Sciatic nerve (tissue), 2 donors: ENCODE measurements at regions not wholly inside any gene's neighbourhood (a gene's known extent, or its start where the extent isn't known, plus 50 kb on each side); places are given as distances from the start of the nearest gene placed in this dataset.
"Not testable (repeated sequence)": the region's sequence is repeated elsewhere in the genome, so short reads cannot be mapped to it uniquely, and the experiment has no call there.

Source experiments
- ATAC-seq: fragments of 200-7000 bp; cut with Tn5 transposase; one replicate; pipeline ENCODE4 v1.9.1; 2020; ENCODE audit warnings: mild to moderate bottlenecking, moderate library complexity
- DNase-seq: peaks from one replicate; pipeline ENCODE4 v3.0.0-alpha.2; 2020; ENCODE audit warnings: low spot score
- intact Hi-C: fragments of 100-400 bp; cut with DNase I; formaldehyde crosslinking; loops from one replicate; pipeline ENCODE4 v1.14.2; 2022
- donor health status: DM: no; HTN: no; CAD: no.
- donor health status: DM: no; HTN: no; CAD: no.

GRCh38 chr18:25470756-25471524 lies 119.0 kb upstream of the ZNF521 start:
- intact Hi-C loops, DNase-seq: not testable (repeated sequence)

GRCh38 chr18:25470062-25470461 lies 118.1 kb upstream of the ZNF521 start:
- no peak for DNase-seq
- intact Hi-C loops = no loop called here
- no peak for ATAC-seq

More at GRCh38 chr18:25470756-25471524, 119.0 kb upstream of the ZNF521 start:
- not testable (repeated sequence) for ATAC-seq

- intact Hi-C loops = no loop called here
- no peak for DNase-seq
- no peak for ATAC-seq
Observed at GRCh38 chr18:25469489-25469888, 117.5 kb upstream of the ZNF521 start.

- DNase-seq (peak; percentile 60), ATAC-seq (peak; percentile 36)
- intact Hi-C loops = no loop called here
Observed at GRCh38 chr18:25467226-25467987, 115.4 kb upstream of the ZNF521 start.

GRCh38 chr18:25465152-25465732 lies 113.3 kb upstream of the ZNF521 start:
- no peak for ATAC-seq
- intact Hi-C loops = no loop called here

GRCh38 chr18:25464227-25464626 lies 112.3 kb upstream of the ZNF521 start:
- intact Hi-C loops = no loop called here
- DNase-seq (no peak), ATAC-seq (no peak)

More at GRCh38 chr18:25465152-25465732, 113.3 kb upstream of the ZNF521 start:
- DNase-seq = no peak

GRCh38 chr18:25463726-25464125 lies 111.8 kb upstream of the ZNF521 start:
- intact Hi-C loops = no loop called here
- DNase-seq (no peak), ATAC-seq (no peak)

- ATAC-seq (peak; percentile 56), DNase-seq (no peak)
- intact Hi-C loops = loop anchor here (2.0 kb wide), 1 partner anchor 803 kb away; no protein-coding TSS in a partner anchor
Observed at GRCh38 chr18:25459814-25460213, 107.8 kb upstream of the ZNF521 start.

- ATAC-seq = no peak
- DNase-seq = no peak
- intact Hi-C loops = no loop called here
Observed at GRCh38 chr18:25457601-25458000, 105.6 kb upstream of the ZNF521 start.

- ATAC-seq (no peak), DNase-seq (no peak)
- intact Hi-C loops = no loop called here
Observed at GRCh38 chr18:25457126-25457525, 105.2 kb upstream of the ZNF521 start.

- DNase-seq (no peak), ATAC-seq (no peak)
- intact Hi-C loops = no loop called here
Observed at GRCh38 chr18:25456334-25457010, 104.5 kb upstream of the ZNF521 start.

- DNase-seq (no peak), ATAC-seq (no peak)
- intact Hi-C loops = no loop called here
Observed at GRCh38 chr18:25455646-25456045, 103.7 kb upstream of the ZNF521 start.

- intact Hi-C loops = no loop called here
- no peak for DNase-seq
- no peak for ATAC-seq
Observed at GRCh38 chr18:25455159-25455558, 103.2 kb upstream of the ZNF521 start.

GRCh38 chr18:25454730-25455129 lies 102.8 kb upstream of the ZNF521 start:
- intact Hi-C loops = no loop called here
- DNase-seq (no peak), ATAC-seq (no peak)

- no peak for ATAC-seq
- intact Hi-C loops = no loop called here
- no peak for DNase-seq
Observed at GRCh38 chr18:25454270-25454659, 102.3 kb upstream of the ZNF521 start.

- ATAC-seq (peak; percentile 86), DNase-seq (no peak)
- intact Hi-C loops = no loop called here
Observed at GRCh38 chr18:25453556-25454269, 101.7 kb upstream of the ZNF521 start.

GRCh38 chr18:25451077-25451658 lies 99.2 kb upstream of the ZNF521 start:
- intact Hi-C loops = no loop called here
- ATAC-seq (no peak), DNase-seq (no peak)

- DNase-seq (no peak), ATAC-seq (no peak)
- intact Hi-C loops = no loop called here
Observed at GRCh38 chr18:25449046-25449445, 97.1 kb upstream of the ZNF521 start.
